ENCODE measurements at regions not wholly inside any gene's neighbourhood (a gene's known extent, or its start where the extent isn't known, plus 50 kb on each side); places are given as distances from the start of the nearest gene placed in this dataset.

GRCh38 chr4:100789991-100790390 lies 272.2 kb upstream of the EMCN start:
- H3K4me3 ChIP-seq: no peak overlapping the region
- H3K27ac ChIP-seq: no peak overlapping the region

DNA sequence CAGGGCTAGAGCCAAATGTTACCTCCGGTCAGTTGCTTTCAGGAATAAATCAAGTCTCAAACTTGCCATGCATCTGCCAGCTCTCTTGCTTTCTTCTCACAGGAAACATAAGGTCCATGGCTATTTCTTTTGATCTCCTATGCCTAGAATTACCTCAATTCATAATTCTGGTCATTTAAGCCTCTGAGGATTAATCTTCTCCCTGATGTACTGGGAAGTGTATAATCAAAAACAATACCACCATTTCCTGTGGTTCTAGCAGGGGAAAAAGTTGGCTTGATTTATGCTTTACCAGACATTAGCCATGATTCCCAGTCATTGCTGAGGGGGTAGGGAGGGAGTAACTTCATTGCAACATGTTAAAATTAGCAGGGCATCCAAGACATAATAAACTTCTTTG lies 268.7 kb upstream of the EMCN start:
- Histone ChIP-seq H3K9me3 (no peaks in the 10 kb centered on the region), H3K36me3 (no peaks in the 10 kb centered on the region), H3K4me1 (no peaks in the 10 kb centered on the region), H3K27me3 (no peaks in the 10 kb centered on the region), H3K27ac (no peak overlapping the region), H3K4me3 (no peak overlapping the region)
- intact Hi-C loops (cut with DNase I): no loop called here
- 86% methylated on average over 1 of the region's 1 CpG for WGBS (ENCODE audit: insufficient coverage, low coverage, low lambda C conversion rate, missing lambda C conversion rate)
- ATAC-seq (no peak), DNase-seq (no peak)
- TF ChIP-seq CTCF (IDR thresholded peaks at IDR 0.05) (no peak), POLR2A (IDR thresholded peaks at IDR 0.05) (no peak)

More at GRCh38 chr4:100789991-100790390, 272.2 kb upstream of the EMCN start:
- Histone ChIP-seq H3K27me3 (no peaks in the 10 kb centered on the region), H3K36me3 (no peaks in the 10 kb centered on the region), H3K4me1 (no peaks in the 10 kb centered on the region), H3K9me3 (no peaks in the 10 kb centered on the region)
- TF ChIP-seq CTCF (IDR thresholded peaks at IDR 0.05) (no peak), POLR2A (IDR thresholded peaks at IDR 0.05) (no peak)
- DNase-seq (no peak), ATAC-seq (no peak)
- intact Hi-C loops (cut with DNase I): no loop called here

GRCh38 chr4:100782356-100782755 lies 264.5 kb upstream of the EMCN start:
- Histone ChIP-seq H3K36me3 (no peaks in the 10 kb centered on the region), H3K27me3 (no peaks in the 10 kb centered on the region), H3K9me3 (no peaks in the 10 kb centered on the region), H3K4me1 (no peaks in the 10 kb centered on the region), H3K27ac (no peak overlapping the region), H3K4me3 (no peak overlapping the region)
- intact Hi-C loops (cut with DNase I): no loop called here
- TF ChIP-seq CTCF (IDR thresholded peaks at IDR 0.05) (no peak), POLR2A (IDR thresholded peaks at IDR 0.05) (no peak)
- 67% methylated on average over 5 of the region's 5 CpGs for WGBS (ENCODE audit: insufficient coverage, low coverage, low lambda C conversion rate, missing lambda C conversion rate)
- ATAC-seq (no peak), DNase-seq (no peak)

DNA sequence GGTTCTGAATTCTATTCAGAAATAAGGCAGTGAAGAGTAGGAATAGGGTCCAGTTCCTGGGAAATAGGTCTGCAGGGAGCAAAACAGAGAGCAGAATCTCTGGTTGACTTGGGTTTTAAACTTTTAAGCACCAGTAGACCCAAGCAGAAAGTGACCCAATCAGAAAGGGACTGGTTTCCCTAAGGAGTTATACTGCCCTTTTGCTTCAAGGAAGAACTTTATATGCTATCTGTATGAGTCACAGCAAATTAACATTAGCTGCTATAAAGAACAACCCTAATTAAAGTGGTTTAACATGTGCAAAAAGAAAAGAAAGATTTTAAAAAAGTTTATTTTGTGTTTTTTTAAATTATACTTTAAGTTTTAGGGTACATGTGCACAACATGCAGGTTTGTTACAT lies 263.6 kb upstream of the EMCN start:
- no peak for ATAC-seq
- intact Hi-C loops (cut with DNase I): no loop called here
- no peak overlapping the region for H3K4me3 ChIP-seq

More for the DNA sequence above, 263.6 kb upstream of the EMCN start:
- no peak overlapping the region for H3K27ac ChIP-seq
- no peaks in the 10 kb centered on the region for H3K9me3 ChIP-seq
- no peaks in the 10 kb centered on the region for H3K27me3 ChIP-seq
- no peaks in the 10 kb centered on the region for H3K4me1 ChIP-seq
- no peak for DNase-seq
- no peaks in the 10 kb centered on the region for H3K36me3 ChIP-seq
- TF ChIP-seq POLR2A (IDR thresholded peaks at IDR 0.05) (no peak), CTCF (IDR thresholded peaks at IDR 0.05) (no peak)

Data from right lobe of liver (tissue), 6 donors.